ENCODE measurements at regions not wholly inside any gene's neighbourhood (a gene's known extent, or its start where the extent isn't known, plus 50 kb on each side); places are given as distances from the start of the nearest gene placed in this dataset.
A peak's percentile ranks its signal among the peaks of the same experiment; 100 is the strongest.

DNA sequence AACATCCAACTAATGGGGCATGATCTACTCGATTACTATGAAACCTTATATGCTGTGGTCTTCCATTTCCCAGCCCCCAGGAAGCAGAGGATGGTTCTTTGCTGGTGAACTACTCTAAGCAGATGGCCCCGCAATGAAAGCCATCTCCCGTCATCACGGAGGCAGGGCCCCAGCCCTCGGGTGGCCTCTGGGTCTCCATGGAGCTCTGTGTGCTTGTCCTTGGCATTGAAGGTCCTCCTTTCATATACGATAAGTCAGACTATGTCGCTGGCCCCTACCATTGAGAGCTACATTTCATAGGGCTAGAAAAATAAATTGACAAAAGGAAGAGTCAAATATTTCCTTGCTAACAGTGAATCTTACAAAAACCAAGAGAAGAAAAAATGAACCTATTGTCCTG, 416.8 kb downstream of the CMPK2 start:
- TF ChIP-seq POLR2A (IDR thresholded peaks at IDR 0.05; ENCODE audit: extremely low read depth, insufficient read length) (no peak), CTCF (IDR thresholded peaks at IDR 0.05; ENCODE audit: low read depth, low read length) (no peak)
- DNase-seq (ENCODE audit: low read depth) = no peak

GRCh38 chr2:6449343-6449742, 416.4 kb downstream of the CMPK2 start:
- TF ChIP-seq CTCF (IDR thresholded peaks at IDR 0.05; ENCODE audit: low read depth, low read length) = no peak
- no peak for TF ChIP-seq MAX (IDR thresholded peaks at IDR 0.05; ENCODE audit: low read depth, low read length)
- no peak for TF ChIP-seq POLR2A (IDR thresholded peaks at IDR 0.05; ENCODE audit: extremely low read depth, insufficient read length)
- no peak for DNase-seq (ENCODE audit: low read depth)
- no peak overlapping the region for H3K4me3 ChIP-seq (ENCODE audit: low read depth, low read length)

More for the DNA sequence above, 416.8 kb downstream of the CMPK2 start:
- no peak overlapping the region for H3K4me3 ChIP-seq (ENCODE audit: low read depth, low read length)

DNA sequence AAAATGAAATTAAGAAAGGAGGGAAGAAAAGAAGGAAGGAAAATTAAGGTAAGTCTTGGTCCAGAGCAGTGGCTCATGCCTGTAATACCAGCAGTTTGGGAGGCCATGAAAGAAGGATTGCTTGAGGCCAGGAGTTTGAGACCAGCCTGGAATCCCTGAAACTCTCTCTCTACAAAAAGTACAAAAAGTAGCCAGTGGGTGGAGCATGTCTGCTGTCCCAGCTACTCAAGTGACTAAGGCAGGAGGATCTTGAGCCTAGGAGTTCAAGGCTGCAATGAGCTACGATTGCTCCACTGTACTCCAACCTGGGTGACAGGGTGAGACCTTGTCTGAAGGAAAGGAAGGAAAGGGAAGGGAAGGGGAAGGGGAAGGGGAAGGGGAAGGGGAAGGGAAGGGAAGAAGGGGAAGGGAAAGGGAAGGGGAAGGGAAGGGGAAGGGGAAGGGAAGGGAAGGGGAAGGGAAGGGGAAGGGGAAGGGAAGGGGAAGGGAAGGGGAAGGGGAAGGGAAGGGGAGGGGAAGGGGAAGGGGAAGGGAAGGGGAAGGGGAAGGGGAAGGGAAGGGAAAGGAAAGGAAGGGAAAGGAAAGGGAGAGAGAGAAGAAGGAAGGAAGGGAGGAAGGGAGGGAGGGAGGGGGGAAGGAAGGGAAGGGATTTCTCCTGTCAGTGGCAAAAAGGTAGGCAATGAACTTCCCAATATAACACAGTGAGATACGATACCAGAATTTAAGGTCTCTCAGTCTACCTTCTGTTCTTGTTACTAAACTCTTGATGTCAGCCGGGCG, 412.8 kb downstream of the CMPK2 start:
- TF ChIP-seq MAX (IDR thresholded peaks at IDR 0.05; ENCODE audit: low read depth, low read length) = no peak
- TF ChIP-seq CTCF (IDR thresholded peaks at IDR 0.05; ENCODE audit: low read depth, low read length) = peak; percentile 24
- no peak overlapping the region for H3K4me3 ChIP-seq (ENCODE audit: low read depth, low read length)
- DNase-seq (ENCODE audit: low read depth) = peak; percentile 33

DNA sequence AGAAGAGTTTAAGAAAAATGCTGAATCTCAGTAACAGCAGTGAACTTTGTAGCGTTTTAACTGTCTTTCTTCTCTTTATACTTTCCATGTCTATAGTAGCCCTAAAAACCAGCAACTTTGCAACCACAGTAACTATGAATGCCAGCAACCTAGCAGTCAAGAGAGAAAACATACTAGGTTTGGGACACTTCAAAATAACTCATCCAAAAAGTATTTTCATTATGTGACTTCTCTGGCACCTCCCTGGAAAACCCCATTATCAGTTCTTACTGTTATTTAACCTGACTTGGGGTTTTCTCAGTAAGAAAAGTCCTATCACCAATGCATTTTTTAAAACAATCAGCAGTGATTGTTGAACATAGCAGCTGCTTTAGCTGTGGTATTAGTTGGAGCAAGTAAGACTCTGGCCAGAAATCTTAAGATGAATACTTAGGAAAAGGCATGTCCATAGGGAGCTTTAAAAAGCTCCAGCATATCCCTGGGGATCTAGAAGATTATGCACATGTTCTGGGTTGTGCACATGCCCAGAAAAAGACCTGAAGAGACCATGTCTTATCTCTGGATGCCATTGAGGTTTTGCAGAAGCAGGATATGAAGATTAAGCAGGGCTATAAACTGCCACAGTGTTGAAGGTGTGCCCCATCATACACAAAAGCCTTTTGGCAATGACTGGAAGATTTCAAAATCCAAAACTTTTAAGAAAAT, 411.3 kb downstream of the CMPK2 start:
- TF ChIP-seq MYC (IDR thresholded peaks at IDR 0.05; ENCODE audit: low read depth, low read length) (no peak), CTCF (IDR thresholded peaks at IDR 0.05; ENCODE audit: low read depth, low read length) (no peak), POLR2A (IDR thresholded peaks at IDR 0.05; ENCODE audit: extremely low read depth, insufficient read length) (no peak), MAX (IDR thresholded peaks at IDR 0.05; ENCODE audit: low read depth, low read length) (no peak)
- DNase-seq (ENCODE audit: low read depth) = no peak
- no peak overlapping the region for H3K4me3 ChIP-seq (ENCODE audit: low read depth, low read length)

- no peak overlapping the region for H3K4me3 ChIP-seq (ENCODE audit: low read depth, low read length)
- DNase-seq (ENCODE audit: low read depth) = no peak
- TF ChIP-seq MAX (IDR thresholded peaks at IDR 0.05; ENCODE audit: low read depth, low read length) = no peak
- TF ChIP-seq POLR2A (IDR thresholded peaks at IDR 0.05; ENCODE audit: extremely low read depth, insufficient read length) = no peak
These were observed 406.6 kb downstream of the CMPK2 start for GRCh38 chr2:6459138-6459537.

- no peak for TF ChIP-seq MAX (IDR thresholded peaks at IDR 0.05; ENCODE audit: low read depth, low read length)
- no peak for TF ChIP-seq POLR2A (IDR thresholded peaks at IDR 0.05; ENCODE audit: extremely low read depth, insufficient read length)
- no peak for TF ChIP-seq CTCF (IDR thresholded peaks at IDR 0.05; ENCODE audit: low read depth, low read length)
- TF ChIP-seq MYC (IDR thresholded peaks at IDR 0.05; ENCODE audit: low read depth, low read length) = no peak
- no peak for DNase-seq (ENCODE audit: low read depth)
- no peak overlapping the region for H3K4me3 ChIP-seq (ENCODE audit: low read depth, low read length)
These were observed 395.2 kb downstream of the CMPK2 start for GRCh38 chr2:6470518-6470917.
